ENCODE measurements at regions not wholly inside any gene's neighbourhood (a gene's known extent, or its start where the extent isn't known, plus 50 kb on each side); places are given as distances from the start of the nearest gene placed in this dataset.

GRCh38 chr9:91150273-91150997 is 211.3 kb downstream of the AUH start:
- no peaks in the 10 kb centered on the region for H4K20me1 ChIP-seq
- peaks cover 33 to 57% (median 45%) of the 10 kb centered on the region in 11 experiments for H3K9me3 ChIP-seq (replicated peaks in 1 of 11)
- H3K27ac ChIP-seq = peak overlapping the region; percentile 86 to 96 (median 94)
- H3K4me1 ChIP-seq = peaks cover 69 to 86% (median 78%) of the 10 kb centered on the region in 10 experiments
- TF ChIP-seq Cebpa-rat (IDR thresholded peaks at IDR 0.05) = no peak
- H3K36me3 ChIP-seq = peaks cover 0 to 32% (median 0%) of the 10 kb centered on the region in 11 experiments; a peak in 7 of 22 replicates
- H3K27me3 ChIP-seq = no peaks in the 10 kb centered on the region
- H3K9ac ChIP-seq = peak overlapping the region; percentile 70 to 81 (median 77); a peak in 21 of 22 replicates
- H3K4me2 ChIP-seq = peak overlapping the region; percentile 79 to 94 (median 90)
- peak overlapping the region in 6 of 10 experiments; percentile 6 to 45 (median 10); a peak in 4 of 20 replicates for H3K4me3 ChIP-seq

- Histone ChIP-seq H3K4me3 (peak overlapping the region; percentile 1 to 28 (median 6); a peak in 8 of 20 replicates), H3K4me2 (peak overlapping the region; percentile 82 to 94 (median 90)), H3K9ac (peak overlapping the region; percentile 70 to 81 (median 77); a peak in 21 of 22 replicates)
Observed at GRCh38 chr9:91150998-91151717, 210.6 kb downstream of the AUH start.

GRCh38 chr9:91151718-91152095 is 210.0 kb downstream of the AUH start:
- H3K9me3 ChIP-seq (replicated peaks in 1 of 11) = peaks cover 33 to 57% (median 48%) of the 10 kb centered on the region in 11 experiments
- TF ChIP-seq Cebpa-rat (IDR thresholded peaks at IDR 0.05) = no peak
- H3K36me3 ChIP-seq = peaks cover 0 to 30% (median 0%) of the 10 kb centered on the region in 11 experiments; a peak in 7 of 22 replicates
- H3K9ac ChIP-seq = peak overlapping the region; percentile 69 to 81 (median 76); a peak in 21 of 22 replicates
- peak overlapping the region; percentile 82 to 94 (median 90) for H3K4me2 ChIP-seq
- H3K4me1 ChIP-seq = peaks cover 58 to 93% (median 85%) of the 10 kb centered on the region in 10 experiments
- H3K27ac ChIP-seq = peak overlapping the region; percentile 79 to 96 (median 94)
- no peaks in the 10 kb centered on the region for H3K27me3 ChIP-seq
- peak overlapping the region in 8 of 10 experiments; percentile 1 to 33 (median 8); a peak in 7 of 20 replicates for H3K4me3 ChIP-seq
- no peaks in the 10 kb centered on the region for H4K20me1 ChIP-seq

More at GRCh38 chr9:91150998-91151717, 210.6 kb downstream of the AUH start:
- Histone ChIP-seq H3K9me3 (replicated peaks in 1 of 11) (peaks cover 33 to 59% (median 48%) of the 10 kb centered on the region in 11 experiments), H3K4me1 (peaks cover 63 to 93% (median 85%) of the 10 kb centered on the region in 10 experiments), H3K27me3 (no peaks in the 10 kb centered on the region), H3K27ac (peak overlapping the region; percentile 86 to 96 (median 94)), H4K20me1 (no peaks in the 10 kb centered on the region), H3K36me3 (peaks cover 0 to 30% (median 0%) of the 10 kb centered on the region in 11 experiments; a peak in 7 of 22 replicates)
- TF ChIP-seq Cebpa-rat (IDR thresholded peaks at IDR 0.05) = peak in 9 of 11 experiments; percentile 19 to 92 (median 81); a peak in 14 of 22 replicates

GRCh38 chr9:91154686-91155085 is 207.0 kb downstream of the AUH start:
- peaks cover 33 to 48% (median 42%) of the 10 kb centered on the region in 11 experiments for H3K9me3 ChIP-seq (replicated peaks in 1 of 11)
- peaks cover 32 to 88% (median 69%) of the 10 kb centered on the region in 10 experiments for H3K4me1 ChIP-seq
- H3K36me3 ChIP-seq = peaks cover 0 to 30% (median 0%) of the 10 kb centered on the region in 11 experiments; a peak in 7 of 22 replicates
- H3K4me2 ChIP-seq = peak overlapping the region in 8 of 11 experiments; percentile 8 to 70 (median 50); a peak in 14 of 22 replicates
- no peak for TF ChIP-seq Cebpa-rat (IDR thresholded peaks at IDR 0.05)
- no peaks in the 10 kb centered on the region for H4K20me1 ChIP-seq
- no peaks in the 10 kb centered on the region for H3K27me3 ChIP-seq
- peak overlapping the region in 1 of 11 experiments; percentile 24; a peak in 1 of 22 replicates for H3K9ac ChIP-seq
- H3K4me3 ChIP-seq = peak overlapping the region in 4 of 10 experiments; percentile 0 to 12 (median 6); a peak in 3 of 20 replicates
- peak overlapping the region in 8 of 11 experiments; percentile 17 to 96 (median 61); a peak in 13 of 22 replicates for H3K27ac ChIP-seq

DNA sequence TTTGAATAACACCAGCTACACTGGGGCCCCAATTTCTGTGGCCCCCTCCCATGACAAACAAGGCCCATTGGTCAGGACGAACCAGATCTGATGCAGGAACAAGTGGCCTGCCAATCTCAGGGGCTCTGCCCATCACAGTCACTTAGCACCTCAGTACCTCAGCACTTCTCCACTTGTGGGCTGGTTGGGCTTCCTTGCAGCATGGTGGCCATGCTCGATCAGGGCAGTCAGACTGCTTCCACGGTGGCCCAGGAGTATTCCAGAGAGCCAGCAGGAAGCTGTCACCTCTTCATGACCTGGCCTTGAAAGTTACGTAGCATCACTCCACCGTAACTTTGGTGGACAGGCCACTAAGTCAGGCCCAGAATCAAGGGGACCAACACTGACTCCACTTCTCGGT is 206.5 kb downstream of the AUH start:
- Histone ChIP-seq H3K9me3 (replicated peaks in 1 of 11) (peaks cover 32 to 43% (median 37%) of the 10 kb centered on the region in 11 experiments), H3K27me3 (no peaks in the 10 kb centered on the region), H4K20me1 (no peaks in the 10 kb centered on the region), H3K36me3 (peaks cover 0 to 30% (median 0%) of the 10 kb centered on the region in 11 experiments; a peak in 7 of 22 replicates), H3K9ac (peak overlapping the region in 1 of 11 experiments; percentile 24; a peak in 2 of 22 replicates), H3K4me1 (peaks cover 29 to 87% (median 67%) of the 10 kb centered on the region in 10 experiments), H3K4me3 (peak overlapping the region in 2 of 10 experiments; percentile 10 to 12; a peak in 1 of 20 replicates), H3K4me2 (peak overlapping the region in 8 of 11 experiments; percentile 18 to 70 (median 50); a peak in 13 of 22 replicates), H3K27ac (peak overlapping the region in 8 of 11 experiments; percentile 17 to 96 (median 61); a peak in 13 of 22 replicates)
- TF ChIP-seq Cebpa-rat (IDR thresholded peaks at IDR 0.05) = no peak

DNA sequence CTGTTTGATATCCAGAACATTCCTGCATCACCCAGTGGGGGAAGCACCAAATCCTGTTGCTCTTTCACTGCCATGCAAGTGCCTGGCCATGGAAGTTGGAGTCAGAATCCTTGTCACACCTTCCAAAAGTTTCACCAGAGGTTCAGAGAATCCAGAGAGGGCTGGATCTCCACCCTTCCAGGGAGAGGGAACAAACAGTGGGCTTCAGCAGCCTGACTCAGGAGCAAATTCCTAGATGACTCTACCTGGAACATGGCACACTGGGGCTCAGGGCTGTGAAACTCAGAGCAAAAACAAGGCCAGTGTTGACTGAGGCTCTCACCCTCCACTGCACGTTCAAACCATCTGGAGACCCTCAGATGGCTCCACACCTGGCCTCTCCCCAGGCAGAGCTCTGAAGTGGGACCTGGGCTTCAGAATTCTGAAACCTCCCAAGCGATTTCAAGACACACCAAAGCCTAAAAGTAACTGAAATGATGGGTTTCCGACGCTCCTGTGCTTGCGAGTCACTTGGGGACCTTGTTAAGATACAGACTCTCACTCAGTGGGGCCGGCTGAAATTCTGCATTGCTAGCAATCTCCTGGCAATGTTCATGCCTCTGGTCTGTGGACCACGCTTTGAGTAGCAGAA is 205.9 kb downstream of the AUH start:
- Histone ChIP-seq H3K4me1 (peaks cover 28 to 88% (median 67%) of the 10 kb centered on the region in 10 experiments), H3K27me3 (no peaks in the 10 kb centered on the region), H3K9me3 (replicated peaks in 1 of 11) (peaks cover 32 to 39% (median 35%) of the 10 kb centered on the region in 11 experiments), H3K4me2 (peak overlapping the region in 8 of 11 experiments; percentile 24 to 70 (median 52); a peak in 14 of 22 replicates), H3K27ac (peak overlapping the region in 8 of 11 experiments; percentile 24 to 96 (median 61); a peak in 14 of 22 replicates), H3K36me3 (peaks cover 0 to 30% (median 0%) of the 10 kb centered on the region in 11 experiments; a peak in 7 of 22 replicates), H4K20me1 (no peaks in the 10 kb centered on the region), H3K4me3 (no peak overlapping the region), H3K9ac (peak overlapping the region in 5 of 11 experiments; percentile 16 to 59 (median 29); a peak in 7 of 22 replicates)
- TF ChIP-seq Cebpa-rat (IDR thresholded peaks at IDR 0.05) = no peak

DNA sequence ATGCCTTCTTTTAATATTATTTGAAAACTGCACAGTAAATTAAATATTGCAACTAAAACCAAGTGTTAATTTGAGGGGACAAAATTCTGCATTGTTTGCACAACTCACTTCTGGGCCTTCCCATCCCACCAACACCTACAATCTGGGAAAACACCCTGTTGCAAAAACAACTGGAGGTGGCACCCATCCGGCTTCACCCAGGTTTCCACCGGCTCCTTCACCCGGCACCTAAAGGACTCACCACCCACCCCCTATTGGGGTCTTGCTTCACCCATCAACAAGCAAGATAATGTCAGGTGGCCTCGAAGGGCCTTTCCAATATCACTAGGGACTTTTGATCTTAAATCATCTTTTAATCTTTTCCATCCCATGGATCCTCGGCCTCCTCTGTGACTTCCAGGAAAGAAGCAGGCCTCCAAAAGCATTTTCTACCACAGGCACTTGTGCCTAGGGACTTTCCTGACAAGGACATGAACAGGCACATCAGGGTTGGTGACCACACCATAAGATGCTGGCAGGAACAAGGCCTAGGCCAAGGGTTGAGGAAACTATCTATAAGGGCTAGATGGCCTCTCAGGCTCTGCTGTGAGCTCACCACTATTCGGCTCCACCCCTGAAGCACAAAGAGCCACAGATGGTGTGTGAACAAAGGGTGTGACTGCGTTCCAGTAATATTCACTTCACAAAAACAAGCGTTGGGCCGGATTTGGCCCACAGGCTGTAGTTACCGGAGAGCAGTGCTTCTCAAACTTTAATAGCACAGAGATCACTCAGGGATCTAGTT is 205.1 kb downstream of the AUH start:
- H3K36me3 ChIP-seq = peaks cover 0 to 30% (median 0%) of the 10 kb centered on the region in 11 experiments; a peak in 7 of 22 replicates
- no peak for TF ChIP-seq Cebpa-rat (IDR thresholded peaks at IDR 0.05)
- H3K4me2 ChIP-seq = peak overlapping the region in 8 of 11 experiments; percentile 24 to 70 (median 52); a peak in 15 of 22 replicates
- peak overlapping the region in 6 of 11 experiments; percentile 38 to 96 (median 76); a peak in 12 of 22 replicates for H3K27ac ChIP-seq
- H3K4me1 ChIP-seq = peaks cover 29 to 91% (median 68%) of the 10 kb centered on the region in 10 experiments
- H3K9me3 ChIP-seq (replicated peaks in 1 of 11) = peaks cover 32 to 39% (median 35%) of the 10 kb centered on the region in 11 experiments
- no peaks in the 10 kb centered on the region for H4K20me1 ChIP-seq
- peak overlapping the region in 3 of 11 experiments; percentile 29 to 59 (median 38); a peak in 2 of 22 replicates for H3K9ac ChIP-seq
- no peaks in the 10 kb centered on the region for H3K27me3 ChIP-seq
- H3K4me3 ChIP-seq = no peak overlapping the region
